ENCODE measurements at regions not wholly inside any gene's neighbourhood (a gene's known extent, or its start where the extent isn't known, plus 50 kb on each side); places are given as distances from the start of the nearest gene placed in this dataset.

DNA sequence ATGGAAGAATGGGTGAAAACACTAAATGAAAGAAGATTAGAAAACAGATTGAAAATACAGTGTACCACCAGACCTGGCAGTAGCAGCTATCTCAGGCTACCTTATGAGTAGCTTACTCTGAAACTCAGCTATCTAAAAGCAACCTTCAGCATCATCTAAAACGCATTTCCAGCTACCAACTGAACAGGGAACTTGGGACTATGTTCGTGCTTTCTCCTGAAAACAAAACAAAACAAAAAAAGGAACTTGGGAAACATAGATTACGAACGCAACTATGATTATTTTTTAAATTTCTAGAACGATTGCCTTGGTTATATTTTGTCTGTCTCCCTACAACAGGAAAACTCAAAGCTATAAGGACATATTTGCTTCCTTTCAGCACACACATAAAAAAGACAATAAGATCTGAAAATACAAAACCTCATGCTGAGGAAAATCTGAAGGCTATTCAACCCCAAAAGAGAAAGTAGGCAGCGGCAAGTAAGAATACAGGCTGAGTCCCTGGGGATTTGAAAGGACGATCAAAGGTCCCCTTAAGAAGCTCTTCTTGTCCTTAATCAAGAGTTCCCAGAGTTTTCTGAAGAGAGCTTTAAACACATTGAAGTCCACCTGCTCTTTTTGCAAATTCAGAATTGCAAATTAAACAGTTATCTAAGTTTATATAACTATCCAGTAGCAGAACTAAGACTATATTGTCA is 53.4 kb downstream of the OR2K2 start:
- TF ChIP-seq EZH2 (IDR thresholded peaks at IDR 0.05) (no peak), POLR2AphosphoS5 (IDR thresholded peaks at IDR 0.05; ENCODE audit: borderline replicate concordance, low read depth, low read length) (no peak), FOXP2 (optimal IDR thresholded peaks at IDR 0.05; ENCODE audit: control extremely low read depth, extremely low read length, insufficient read depth) (no peak)

Data from SK-N-MC (cell line).